ENCODE measurements at regions not wholly inside any gene's neighbourhood (a gene's known extent, or its start where the extent isn't known, plus 50 kb on each side); places are given as distances from the start of the nearest gene placed in this dataset.
"Not testable (repeated sequence)": the region's sequence is repeated elsewhere in the genome, so short reads cannot be mapped to it uniquely, and the experiment has no call there.

DNA sequence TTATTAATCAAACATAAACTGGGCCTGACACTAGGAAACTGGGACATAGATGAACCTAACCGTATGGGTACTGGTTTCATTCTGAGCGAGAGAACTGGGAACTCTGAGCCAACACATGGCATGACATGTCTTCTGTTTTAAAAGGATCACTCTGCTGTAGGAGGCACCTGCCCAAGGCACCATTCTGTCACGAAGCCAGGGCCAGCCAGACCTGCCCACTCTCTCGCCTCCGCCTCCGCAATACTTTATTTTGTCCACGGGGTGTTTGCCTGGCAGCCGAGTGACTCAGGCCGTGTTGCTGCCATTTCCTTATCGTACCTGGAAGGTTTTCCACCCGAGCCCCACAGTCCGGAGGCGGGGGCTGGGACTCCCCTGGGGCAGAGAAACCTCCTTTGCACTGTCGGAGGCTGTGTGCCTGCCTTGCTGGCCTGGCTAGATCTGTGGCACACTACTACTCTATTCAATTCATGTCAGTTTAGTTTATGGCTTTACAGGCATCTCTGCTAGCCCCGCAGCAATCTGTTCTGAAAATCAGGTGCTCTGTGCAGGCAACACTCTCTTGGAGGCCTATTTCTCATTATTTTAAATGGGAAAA lies 120.4 kb upstream of the ACKR3 start:
- ATAC-seq (ENCODE audit: poor library complexity), result no peak

DNA sequence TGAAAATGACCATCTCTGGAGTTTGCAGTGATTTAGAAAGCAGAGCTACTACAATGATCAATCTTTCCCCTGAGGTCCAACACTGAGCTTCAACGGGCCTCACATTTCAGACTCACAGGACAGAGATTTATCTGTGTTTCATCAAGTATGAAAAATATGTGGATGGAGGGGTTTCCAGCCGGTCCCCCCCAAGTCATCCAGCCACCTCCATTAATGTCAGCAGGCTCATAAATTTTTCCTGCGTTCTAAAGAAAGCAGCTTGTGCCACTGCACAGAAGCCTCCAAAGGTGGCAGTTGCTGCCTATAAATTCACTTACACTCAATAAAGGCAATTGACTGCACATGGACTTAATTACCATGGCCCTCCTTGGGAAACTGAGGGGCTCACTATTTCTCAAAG lies 117.4 kb upstream of the ACKR3 start:
- no peak for ATAC-seq (ENCODE audit: poor library complexity)
- intact Hi-C loops (cut with DNase I), result no loop called here
- no peak for DNase-seq

More for the DNA sequence above, 120.4 kb upstream of the ACKR3 start:
- DNase-seq, result no peak
- intact Hi-C loops (cut with DNase I), result no loop called here

DNA sequence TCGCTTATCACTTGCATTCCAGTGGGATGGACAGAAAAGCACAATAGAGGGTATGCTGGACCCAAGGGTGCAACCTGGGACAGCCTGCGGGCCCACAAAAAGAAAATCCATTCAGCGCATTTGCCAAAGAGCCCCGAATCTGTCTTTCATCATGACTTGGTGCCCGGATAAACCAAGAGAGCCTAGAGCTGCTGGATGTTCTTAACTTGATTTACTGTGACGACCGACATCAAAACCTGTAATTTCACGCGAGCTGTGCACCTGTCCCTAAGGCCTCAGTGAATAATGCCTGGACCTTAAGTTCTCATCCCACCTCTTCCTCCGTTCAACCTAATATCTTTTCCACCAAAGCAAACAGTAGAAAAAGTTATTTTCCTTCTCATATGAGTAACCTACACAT lies 115.5 kb upstream of the ACKR3 start:
- DNase-seq (no peak), ATAC-seq (ENCODE audit: poor library complexity) (no peak)
- intact Hi-C loops (cut with DNase I), result no loop called here

DNA sequence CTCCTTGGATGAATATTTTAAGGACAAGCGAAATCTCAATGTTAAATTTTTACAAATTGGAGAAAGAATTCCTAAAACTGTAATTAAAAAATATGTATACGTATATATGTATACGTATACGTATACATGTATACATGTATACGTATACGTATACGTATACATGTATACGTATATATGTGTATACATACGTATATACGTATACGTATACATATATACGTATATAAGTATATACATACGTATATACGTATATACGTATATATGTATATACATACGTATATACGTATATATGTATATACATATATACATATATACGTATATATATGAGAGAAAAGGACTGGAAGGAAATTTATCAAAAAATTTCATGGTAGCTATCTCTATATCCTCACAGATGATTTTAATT lies 110.2 kb upstream of the ACKR3 start:
- ATAC-seq (ENCODE audit: poor library complexity) (no peak), DNase-seq (no peak)
- intact Hi-C loops (cut with DNase I), result no loop called here

DNA sequence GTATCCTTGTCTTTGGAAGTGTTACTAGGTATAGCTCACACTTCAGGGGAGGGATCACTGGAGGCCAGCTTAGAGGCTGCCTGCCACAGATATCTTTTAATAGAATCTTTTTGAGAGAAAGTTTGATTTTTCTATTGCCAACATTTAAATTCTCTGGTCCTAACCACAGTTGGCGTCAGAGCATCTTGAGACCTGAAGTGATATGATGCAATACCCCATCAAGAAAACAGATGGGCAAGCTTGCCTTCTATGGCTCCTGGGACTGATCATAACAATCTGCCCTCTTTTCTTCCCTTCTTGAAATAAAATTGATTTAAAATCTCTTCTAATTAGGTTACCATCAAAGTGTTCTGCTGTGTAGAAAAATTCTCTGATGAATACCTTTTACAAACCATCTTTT lies 105.5 kb upstream of the ACKR3 start:
- DNase-seq, result no peak
- ATAC-seq (ENCODE audit: poor library complexity), result no peak
- intact Hi-C loops (cut with DNase I), result no loop called here

DNA sequence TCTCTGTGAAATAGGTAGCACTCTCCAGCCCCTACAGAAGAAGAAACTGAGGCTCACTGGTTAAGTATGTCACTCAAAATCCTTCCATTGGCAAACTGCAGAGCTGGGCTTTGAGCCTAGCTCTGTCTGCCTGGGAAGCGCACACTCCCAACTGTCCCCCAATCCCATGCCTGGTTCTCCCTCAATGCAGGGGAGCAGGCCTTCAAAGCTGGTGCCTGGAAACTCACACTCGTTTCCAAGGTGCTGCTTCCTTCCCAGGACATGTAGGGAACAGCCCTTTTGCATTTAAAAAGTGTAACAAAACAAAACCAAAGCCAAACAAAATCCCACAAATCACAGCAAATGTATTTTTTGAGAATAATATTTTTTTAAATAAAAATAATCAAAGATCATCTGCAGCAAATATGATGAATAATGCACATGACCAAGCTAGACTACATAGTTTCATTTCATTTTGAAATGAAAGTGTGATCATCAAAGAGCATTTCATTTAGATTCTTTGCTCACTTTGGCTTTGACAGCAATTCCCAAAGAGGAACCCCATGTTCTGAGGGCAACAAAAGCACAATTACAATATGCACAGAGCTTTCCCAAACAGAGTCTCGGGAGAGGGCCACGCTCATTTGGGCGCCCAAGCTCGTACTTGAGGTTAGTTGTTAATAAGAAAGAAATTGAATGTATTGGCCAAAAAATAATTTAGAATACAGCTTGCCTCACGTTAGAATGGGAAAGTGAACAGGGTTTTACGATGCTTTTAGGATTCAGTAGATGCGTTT lies 96.7 kb upstream of the ACKR3 start:
- ATAC-seq (ENCODE audit: poor library complexity) (no peak), DNase-seq (no peak)
- intact Hi-C loops (cut with DNase I), result no loop called here

DNA sequence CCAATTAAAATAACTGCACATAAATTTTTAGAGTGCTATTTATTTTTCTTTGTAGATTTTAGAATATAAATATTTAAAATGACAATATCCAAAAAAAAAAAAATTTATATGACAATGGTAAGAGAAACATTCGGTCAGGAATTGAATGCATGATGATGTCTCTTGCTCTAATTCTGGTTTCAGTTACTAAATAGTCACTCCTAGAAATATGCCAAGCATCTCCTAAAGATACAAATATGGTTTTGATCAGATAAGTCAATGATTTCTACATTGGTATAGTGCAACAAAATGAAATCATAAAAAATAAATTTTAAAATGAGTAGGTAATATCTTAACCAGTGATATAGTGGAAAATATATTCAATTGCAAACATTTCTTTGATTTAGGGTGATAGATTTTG lies 95.9 kb upstream of the ACKR3 start:
- DNase-seq, result no peak
- no peak for ATAC-seq (ENCODE audit: poor library complexity)
- intact Hi-C loops (cut with DNase I), result no loop called here

DNA sequence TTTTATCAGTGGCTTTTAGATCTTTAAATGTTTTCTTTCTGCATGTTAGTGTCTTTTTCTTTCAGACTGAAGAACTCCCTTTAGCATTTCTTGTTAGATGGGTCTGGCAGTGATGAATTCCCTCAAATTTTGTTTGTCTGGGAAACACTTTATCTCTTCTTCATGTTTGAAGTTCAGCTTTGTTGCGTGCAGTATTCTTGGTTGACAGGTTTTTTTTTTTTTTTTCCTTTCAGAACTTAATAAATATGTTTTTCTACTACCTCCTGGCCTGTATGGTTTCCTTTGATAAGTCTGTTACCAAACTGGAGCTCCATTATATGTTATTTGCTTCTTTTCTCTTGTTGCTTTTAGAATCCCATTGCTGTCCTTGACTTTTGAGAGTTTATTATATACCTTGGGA lies 89.8 kb upstream of the ACKR3 start:
- ATAC-seq (ENCODE audit: poor library complexity), result no peak
- DNase-seq, result no peak
- intact Hi-C loops (cut with DNase I), result no loop called here

DNA sequence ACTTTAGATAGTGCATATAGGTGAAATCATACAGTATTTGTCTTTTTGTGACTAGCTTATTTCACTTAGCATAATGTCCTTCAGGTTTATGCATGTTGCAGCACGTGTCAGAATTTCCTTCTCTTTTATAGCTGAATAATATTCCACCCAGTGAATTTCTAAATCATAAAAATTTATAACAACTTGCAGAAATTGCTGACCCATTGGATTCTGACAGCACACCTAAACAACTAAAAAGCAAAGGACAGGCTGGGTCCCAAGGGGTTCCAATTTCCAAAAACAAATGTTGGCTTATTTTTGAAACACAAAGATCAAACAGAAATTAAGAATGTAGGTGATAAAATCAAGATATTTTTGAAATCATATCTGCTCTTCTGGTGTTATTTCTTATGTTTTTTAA lies 86.5 kb upstream of the ACKR3 start:
- DNase-seq (no peak), ATAC-seq (ENCODE audit: poor library complexity) (no peak)
- intact Hi-C loops (cut with DNase I), result no loop called here

DNA sequence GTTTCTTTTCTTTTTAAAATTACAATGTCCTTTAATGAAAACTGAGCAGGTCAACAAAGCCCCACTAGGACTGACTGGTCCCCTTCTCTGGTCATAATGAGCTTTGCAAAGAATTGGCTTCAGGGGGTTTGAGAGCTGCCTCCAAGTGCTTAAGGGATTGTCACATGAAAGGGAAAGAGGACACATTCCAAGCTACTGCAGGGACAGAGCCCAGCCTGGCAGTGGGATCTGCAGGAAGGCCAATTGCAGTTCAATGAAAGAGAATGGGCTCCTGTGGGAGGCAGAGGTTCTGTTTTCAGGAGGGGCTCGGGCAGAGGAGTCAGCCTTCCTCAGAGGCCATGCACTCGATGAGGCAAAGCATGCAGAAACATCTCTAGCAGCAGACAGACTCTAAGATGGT lies 84.1 kb upstream of the ACKR3 start:
- ATAC-seq (ENCODE audit: poor library complexity) (no peak), DNase-seq (no peak)
- intact Hi-C loops (cut with DNase I), result no loop called here

DNA sequence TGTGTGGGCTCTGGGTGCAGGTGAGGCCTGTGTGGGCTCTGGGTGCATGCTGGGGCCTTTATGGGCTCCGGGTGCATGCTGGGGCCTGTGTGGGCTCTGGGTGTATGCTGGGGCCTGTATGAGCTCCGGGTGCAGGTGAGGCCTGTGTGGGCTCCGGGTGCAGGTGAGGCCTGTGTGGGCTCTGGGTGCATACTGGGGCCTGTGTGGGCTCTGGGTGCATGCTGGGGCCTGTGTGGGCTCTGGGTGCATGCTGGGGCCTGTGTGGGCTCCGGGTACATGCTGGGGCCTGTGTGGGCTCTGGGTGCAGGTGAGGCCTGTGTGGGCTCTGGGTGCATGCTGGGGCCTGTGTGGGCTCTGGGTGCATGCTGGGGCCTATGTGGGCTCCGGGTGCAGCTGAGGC lies 80.5 kb upstream of the ACKR3 start:
- intact Hi-C loops (cut with DNase I); ATAC-seq (ENCODE audit: poor library complexity); DNase-seq: not testable (repeated sequence)

DNA sequence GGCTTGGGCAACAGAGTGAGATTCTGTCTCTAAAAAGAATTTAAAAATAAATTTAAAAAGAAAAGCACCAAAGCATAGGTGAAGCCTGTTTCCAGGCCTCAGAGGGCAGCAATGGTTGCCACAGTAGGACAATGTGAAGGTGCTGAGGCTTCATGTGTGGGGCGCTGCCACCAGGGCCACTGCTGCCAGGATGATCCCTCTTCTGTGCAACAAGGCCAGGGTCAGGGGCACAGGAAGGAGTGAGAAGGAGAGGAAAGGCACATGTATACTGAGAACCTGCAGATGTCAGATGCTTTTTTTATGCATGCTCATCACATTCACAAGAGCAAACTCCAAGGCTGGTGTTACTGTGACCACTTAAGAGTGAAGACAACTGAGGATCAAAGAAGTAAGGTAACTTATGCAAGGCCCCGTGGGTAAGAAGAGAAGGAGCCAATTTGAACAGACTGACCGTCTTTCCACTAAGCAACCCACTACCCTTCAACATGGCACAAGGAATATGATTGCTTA lies 79.7 kb upstream of the ACKR3 start:
- intact Hi-C loops (cut with DNase I), result no loop called here
- no peak for ATAC-seq (ENCODE audit: poor library complexity)
- no peak for DNase-seq

DNA sequence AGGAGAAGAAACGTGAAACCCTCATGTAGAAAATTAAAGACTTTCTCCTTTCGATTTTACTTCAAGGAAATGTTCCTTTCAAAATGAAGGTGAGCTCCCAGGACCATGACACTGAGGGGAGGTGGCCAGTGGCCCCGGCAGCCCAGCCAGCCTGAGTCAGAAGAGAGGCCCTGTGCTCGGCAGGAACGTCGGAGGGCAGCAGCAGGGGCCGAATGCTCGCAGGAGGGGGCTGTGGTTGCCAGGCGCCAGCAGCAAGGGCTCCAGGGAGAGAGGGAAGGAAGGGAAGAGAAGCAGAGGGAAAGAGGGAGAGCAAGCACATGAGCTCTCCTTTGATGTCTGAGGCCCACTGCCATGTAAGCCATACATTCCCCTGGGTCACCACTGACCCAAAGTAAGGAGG lies 73.3 kb upstream of the ACKR3 start:
- no peak for ATAC-seq (ENCODE audit: poor library complexity)
- DNase-seq, result no peak
- intact Hi-C loops (cut with DNase I), result no loop called here

DNA sequence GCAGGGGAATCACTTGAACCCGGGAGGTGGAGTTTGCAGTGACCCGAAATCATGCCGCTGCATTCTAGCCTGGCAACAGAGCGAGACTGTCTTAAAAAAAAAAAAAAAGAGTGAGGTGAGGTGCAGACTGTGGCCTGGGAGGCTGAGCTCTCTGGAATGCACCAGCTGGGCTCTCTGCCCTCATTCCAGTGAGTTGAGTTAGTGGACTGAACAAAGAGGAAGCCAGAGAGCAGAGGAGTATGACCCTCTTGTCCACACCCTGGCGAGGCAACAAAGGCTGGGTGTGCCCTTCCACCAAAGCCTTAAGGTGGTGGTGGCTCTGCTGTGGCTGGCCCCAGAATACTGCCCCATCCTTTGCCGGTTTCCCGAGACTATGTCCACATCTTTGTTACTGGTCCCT lies 71.3 kb upstream of the ACKR3 start:
- ATAC-seq (ENCODE audit: poor library complexity), result peak; percentile 90
- no peak for DNase-seq
- intact Hi-C loops (cut with DNase I), result no loop called here

DNA sequence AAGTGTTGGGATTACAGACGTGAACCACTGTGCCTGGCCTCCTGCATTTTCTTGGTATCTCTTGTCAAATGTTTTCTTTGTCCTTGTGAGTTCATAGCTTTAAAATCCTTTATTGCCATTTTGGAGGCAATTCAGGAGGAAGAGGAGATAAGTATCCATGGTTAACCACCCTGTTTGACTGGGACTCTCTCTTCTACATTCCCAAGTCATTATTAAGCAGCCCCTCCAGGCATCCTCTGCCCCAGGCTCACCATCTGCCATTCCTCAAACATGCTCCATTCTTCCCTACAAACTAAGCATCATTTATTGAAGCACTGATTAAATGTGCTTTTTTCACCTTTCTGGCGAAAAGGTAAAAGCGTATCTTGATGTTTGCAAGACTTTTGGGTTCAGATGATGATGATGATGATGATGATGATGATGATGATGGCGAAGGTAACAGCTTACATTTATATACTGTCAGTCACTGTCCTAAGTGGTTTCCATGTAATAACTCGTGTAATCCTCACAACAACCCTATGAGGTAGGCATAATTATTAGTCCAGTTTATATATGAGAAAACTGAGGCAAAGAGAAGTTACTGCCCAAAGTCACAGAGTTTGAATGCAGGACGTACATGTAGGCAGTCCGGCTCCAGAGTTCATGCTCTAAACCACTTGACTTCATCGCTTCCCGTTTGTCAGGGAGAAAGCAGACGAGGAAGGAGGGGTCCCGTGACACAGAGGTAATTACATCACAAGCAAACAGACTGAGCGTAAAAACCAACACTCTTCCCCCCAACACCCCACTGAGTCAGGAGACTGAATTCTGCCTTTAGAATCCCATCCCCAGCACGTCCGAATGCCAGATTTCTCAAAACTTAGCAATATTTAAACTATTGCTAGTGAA lies 69.7 kb upstream of the ACKR3 start:
- DNase-seq (no peak), ATAC-seq (ENCODE audit: poor library complexity) (no peak)
- intact Hi-C loops (cut with DNase I), result no loop called here

DNA sequence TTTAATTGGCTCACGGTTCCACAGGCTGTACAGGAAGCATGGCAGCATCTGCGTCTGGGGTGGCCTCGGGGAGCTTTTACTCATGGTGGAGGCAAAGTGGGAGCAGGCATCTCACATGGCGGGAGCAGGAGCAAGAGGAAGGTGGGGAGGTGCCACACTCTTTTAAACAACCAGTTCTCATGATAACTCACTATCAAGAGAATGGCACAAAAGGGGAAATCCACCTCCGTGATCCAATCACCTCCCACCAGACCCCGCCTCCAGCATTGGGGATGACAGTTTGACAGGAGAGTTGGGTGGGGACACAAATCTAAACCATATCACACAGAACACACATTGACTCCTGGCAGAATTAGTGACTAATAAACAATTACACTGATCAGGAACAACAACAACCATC lies 68.6 kb upstream of the ACKR3 start:
- no peak for ATAC-seq (ENCODE audit: poor library complexity)
- intact Hi-C loops (cut with DNase I), result no loop called here
- no peak for DNase-seq

DNA sequence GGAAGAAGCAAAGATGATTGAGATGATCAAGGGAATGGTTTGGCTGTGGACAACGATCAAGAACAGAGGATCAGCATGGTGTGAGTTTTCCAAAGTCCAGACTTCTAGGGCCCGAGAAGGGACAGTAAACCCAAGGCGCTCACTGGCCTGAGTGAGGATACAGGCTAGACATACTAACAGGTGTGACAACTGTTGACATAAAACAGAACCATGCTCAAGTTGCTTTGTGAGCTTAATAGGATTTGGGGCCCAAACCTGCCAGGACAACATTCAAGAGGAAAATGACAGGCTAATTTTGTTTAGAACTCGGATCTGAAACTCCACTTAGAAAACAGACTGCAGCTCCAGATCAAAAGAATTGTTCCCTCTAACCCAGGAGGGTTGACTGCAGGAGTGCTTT lies 68.1 kb upstream of the ACKR3 start:
- DNase-seq, result no peak
- intact Hi-C loops (cut with DNase I), result no loop called here

DNA sequence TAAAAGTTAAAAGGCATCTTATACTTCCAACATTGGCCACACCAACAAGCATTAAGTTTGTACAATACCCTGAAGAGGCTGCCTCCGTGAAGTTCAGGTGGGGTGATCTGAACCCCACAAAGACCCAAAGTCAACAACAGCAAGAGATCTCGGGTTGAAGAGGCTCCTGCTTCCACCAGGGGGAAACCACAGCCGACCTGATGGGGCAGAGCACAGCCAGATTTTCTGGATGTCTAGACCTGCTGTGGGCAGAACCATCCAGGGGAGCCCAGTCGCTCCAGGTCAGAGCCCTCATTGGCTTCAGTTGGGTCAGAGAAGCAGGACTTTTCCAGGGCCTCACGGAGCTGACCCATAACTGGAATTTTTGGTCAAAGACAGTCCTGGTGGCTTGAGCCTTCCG lies 66.5 kb upstream of the ACKR3 start:
- ATAC-seq (ENCODE audit: poor library complexity), result no peak
- no peak for DNase-seq
- intact Hi-C loops (cut with DNase I), result no loop called here

More for the DNA sequence above, 68.1 kb upstream of the ACKR3 start:
- ATAC-seq (ENCODE audit: poor library complexity), result no peak

DNA sequence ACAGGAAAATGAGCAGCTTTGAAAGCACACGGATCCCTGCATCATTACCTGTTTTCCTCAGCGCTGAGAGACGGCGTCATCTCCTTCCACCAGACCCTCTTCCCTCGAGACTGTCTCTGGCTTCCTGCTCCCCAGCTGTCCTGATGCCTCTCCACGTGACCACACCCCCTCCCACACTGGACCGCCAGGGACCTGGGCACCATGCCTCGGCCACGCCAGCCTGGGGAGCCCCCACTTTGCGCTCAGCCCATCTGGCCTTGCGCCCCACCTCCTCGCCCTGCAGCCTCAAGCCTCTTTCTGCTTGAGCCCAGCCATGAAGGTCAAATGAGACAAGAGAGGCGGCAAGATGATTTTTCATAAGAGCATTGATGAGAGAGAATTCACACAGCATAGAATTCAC lies 66.0 kb upstream of the ACKR3 start:
- ATAC-seq (ENCODE audit: poor library complexity), result no peak

DNA sequence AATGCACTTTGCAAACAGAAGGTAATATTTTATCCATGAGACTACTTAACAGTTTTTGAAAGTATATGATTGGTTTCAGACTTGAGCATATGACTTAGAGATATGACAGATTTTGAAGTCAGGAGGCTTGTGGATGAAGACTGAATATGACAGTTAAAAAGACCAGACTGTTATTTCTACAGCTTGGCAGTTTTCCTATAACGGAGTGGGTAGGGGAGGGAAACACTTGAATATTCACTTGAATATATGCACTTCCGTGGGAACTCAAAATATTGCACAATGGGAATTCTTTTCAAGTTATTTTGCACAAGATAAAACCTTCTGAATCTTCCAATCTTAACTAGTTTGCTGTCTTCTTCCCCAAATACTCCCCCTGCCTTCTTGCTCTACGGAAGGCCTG lies 64.6 kb upstream of the ACKR3 start:
- DNase-seq (no peak), ATAC-seq (ENCODE audit: poor library complexity) (no peak)
- intact Hi-C loops (cut with DNase I), result no loop called here

More for the DNA sequence above, 66.0 kb upstream of the ACKR3 start:
- no peak for DNase-seq
- intact Hi-C loops (cut with DNase I), result no loop called here

Measured in Right ventricle myocardium superior (tissue), 1 donor.